ENCODE measurements at regions not wholly inside any gene's neighbourhood (a gene's known extent, or its start where the extent isn't known, plus 50 kb on each side); places are given as distances from the start of the nearest gene placed in this dataset.
"Not testable (repeated sequence)": the region's sequence is repeated elsewhere in the genome, so short reads cannot be mapped to it uniquely, and the experiment has no call there.

- DNase-seq: no peak
Observed at GRCh38 chr6:137657351-137657911, 163.2 kb upstream of the OLIG3 start.

GRCh38 chr6:137658287-137658686 lies 164.1 kb upstream of the OLIG3 start:
- DNase-seq: no peak

GRCh38 chr6:137659871-137660270 lies 165.7 kb upstream of the OLIG3 start:
- DNase-seq: no peak

GRCh38 chr6:137660296-137660731 lies 166.1 kb upstream of the OLIG3 start:
- DNase-seq: peak in 1 of 2 experiments; percentile 4

GRCh38 chr6:137661601-137662000 lies 167.4 kb upstream of the OLIG3 start:
- DNase-seq: peak; percentile 3

- no peak for DNase-seq
Observed at GRCh38 chr6:137664183-137664582, 170.0 kb upstream of the OLIG3 start.

GRCh38 chr6:137665342-137665934 lies 171.2 kb upstream of the OLIG3 start:
- no peak for DNase-seq

- no peak for DNase-seq
Observed at GRCh38 chr6:137666202-137666774, 172.1 kb upstream of the OLIG3 start.

GRCh38 chr6:137673603-137674002 lies 179.4 kb upstream of the OLIG3 start:
- DNase-seq: no peak

GRCh38 chr6:137676888-137677287 lies 182.7 kb upstream of the OLIG3 start:
- DNase-seq: no peak

- no peak for DNase-seq
Observed at GRCh38 chr6:137677709-137678108, 183.5 kb upstream of the OLIG3 start.

- DNase-seq: no peak
Observed at GRCh38 chr6:137678451-137678850, 184.3 kb upstream of the OLIG3 start.

GRCh38 chr6:137680705-137681346 lies 186.2 kb upstream of the TNFAIP3 start:
- no peak for DNase-seq

GRCh38 chr6:137681445-137682009 lies 185.5 kb upstream of the TNFAIP3 start:
- DNase-seq: no peak

GRCh38 chr6:137682658-137683057 lies 184.4 kb upstream of the TNFAIP3 start:
- DNase-seq: not testable (repeated sequence)

GRCh38 chr6:137683916-137684315 lies 183.1 kb upstream of the TNFAIP3 start:
- no peak for DNase-seq

GRCh38 chr6:137685798-137686375 lies 181.2 kb upstream of the TNFAIP3 start:
- no peak for DNase-seq

- DNase-seq: no peak
Observed at GRCh38 chr6:137687818-137688217, 179.2 kb upstream of the TNFAIP3 start.

- no peak for DNase-seq
Observed at GRCh38 chr6:137688230-137688971, 178.7 kb upstream of the TNFAIP3 start.

- no peak for DNase-seq
Observed at GRCh38 chr6:137689377-137689776, 177.7 kb upstream of the TNFAIP3 start.

- DNase-seq: no peak
Observed at GRCh38 chr6:137690034-137690433, 177.0 kb upstream of the TNFAIP3 start.

- no peak for DNase-seq
Observed at GRCh38 chr6:137690721-137691120, 176.3 kb upstream of the TNFAIP3 start.

- DNase-seq: no peak
Observed at GRCh38 chr6:137692308-137692707, 174.8 kb upstream of the TNFAIP3 start.
